HCT116 (cell line): ENCODE measurements at regions not wholly inside any gene's neighbourhood (a gene's known extent, or its start where the extent isn't known, plus 50 kb on each side); places are given as distances from the start of the nearest gene placed in this dataset.

Experiments
- ATAC-seq: fragments of 200-7000 bp; cut with Tn5 transposase; 2 replicates; pipeline ENCODE4 v1.9.1; 2020; ENCODE audit warnings: mild to moderate bottlenecking, moderate library complexity
- BruUV-seq: library from RNA; stranded (reverse); fragments of 400-500 nt; replicated peaks from 2 replicates; lab custom pipeline; 2021; lab: Mats Ljungman, UMichigan
- CTCF ChIA-PET: fragments of 300-600 bp; sonication (Branson Sonifier 250); formaldehyde crosslinking; loops from one replicate; lab custom pipeline; 2021; ENCODE audit warnings: antibody characterized with exemption; lab: Charles Lee
- POLR2A ChIA-PET: fragments of 300-600, 350-600 bp; sonication (Branson Sonifier 250); formaldehyde crosslinking; loops from one replicate; lab custom pipeline; 2021; ENCODE audit warnings: antibody characterized with exemption; lab: Charles Lee
- RAD21 ChIA-PET, 2 experiments: fragments of 300-600 bp; sonication (Branson Sonifier 250); formaldehyde crosslinking; loops; one replicate each; lab custom pipeline; 2023; ENCODE audit warnings: low total read pairs in 2 of 2; ENCODE audit not compliant: uncharacterized antibody in 2 of 2, unreplicated experiment in 2 of 2, low non-redundant PET in 1 of 2; lab: Charles Lee
- DNase-seq: peaks from one replicate; pipeline ENCODE4 v3.0.0-alpha.2; 2010; ENCODE audit warnings: low read depth, low spot score
- H2AFZ ChIP-seq: fragments of 200-600 bp; shearing (Covaris generic), sonication (generic); 2 replicates; pipeline ENCODE4 v1.6.1; 2017; ENCODE audit warnings: low read depth, mixed run types, mixed read lengths, antibody characterized with exemption, low read length; ENCODE audit not compliant: poor library complexity, severe bottlenecking
- H3K27ac ChIP-seq: 2 replicates; pipeline ENCODE4 v1.5.1; 2012; ENCODE audit warnings: low read depth, low read length
- H3K27me3 ChIP-seq: fragments of 200-600 bp; sonication (generic); 2 replicates; pipeline ENCODE4 v1.6.1; 2016; ENCODE audit warnings: mixed run types, low read length, mixed read lengths; ENCODE audit not compliant: insufficient read depth
- H3K36me3 ChIP-seq, 2 experiments: fragments of 200-500 bp in 1 of 2; fragments of 200-600 bp in 1 of 2; sonication (Bioruptor generic) in 1 of 2; sonication (generic) in 1 of 2; 2 replicates each; pipeline versions ENCODE4 v1.5.1 to v1.6.1; 2014 to 2016; ENCODE audit warnings: low read length in 2 of 2, inconsistent platforms in 1 of 2, mixed read lengths in 1 of 2, mixed run types in 1 of 2; ENCODE audit not compliant: insufficient read depth in 2 of 2, control insufficient read depth in 1 of 2
- H3K4me1 ChIP-seq, 2 experiments: fragments of 200-600 bp in 1 of 2; sonication (generic) in 1 of 2; 2 replicates each; pipeline versions ENCODE4 v1.5.1 to v1.6.1; 2012 to 2017; ENCODE audit warnings: low read length in 2 of 2, inconsistent platforms in 1 of 2, mild to moderate bottlenecking in 1 of 2, mixed read lengths in 1 of 2, mixed run types in 1 of 2, moderate library complexity in 1 of 2; ENCODE audit not compliant: insufficient read depth in 2 of 2, control insufficient read depth in 1 of 2
- H3K4me2 ChIP-seq: fragments of 200-600 bp; sonication (generic); 2 replicates; pipeline ENCODE4 v1.6.1; 2017; ENCODE audit warnings: mixed run types, low read length, mixed read lengths
- H3K4me3 ChIP-seq, 2 experiments: fragments of 200-600 bp in 1 of 2; sonication (generic) in 1 of 2; replicated peaks in 1 of 2; 2 replicates each; pipeline ENCODE4 v1.5.1; 2011 to 2016; ENCODE audit warnings: low read length in 2 of 2, control low read depth in 1 of 2, low read depth in 1 of 2, mild to moderate bottlenecking in 1 of 2, mixed read lengths in 1 of 2, mixed run types in 1 of 2
- H3K79me2 ChIP-seq: fragments of 200-600 bp; sonication (generic); 2 replicates; pipeline ENCODE4 v1.6.1; 2017; ENCODE audit warnings: mild to moderate bottlenecking, mixed run types, low read length, moderate library complexity, mixed read lengths; ENCODE audit not compliant: insufficient read depth
- H3K9ac ChIP-seq: fragments of 200-600 bp; sonication (generic); 2 replicates; pipeline ENCODE4 v1.6.1; 2016; ENCODE audit warnings: low read length, mixed read lengths
- H3K9me2 ChIP-seq: fragments of 200-600 bp; sonication (generic), shearing (Covaris generic); 2 replicates; pipeline ENCODE4 v1.6.1; 2017; ENCODE audit warnings: mixed run types, mild to moderate bottlenecking, moderate library complexity; ENCODE audit not compliant: insufficient read depth
- H3K9me3 ChIP-seq, 2 experiments: fragments of 200-500 bp in 1 of 2; fragments of 200-600 bp in 1 of 2; sonication (Bioruptor generic) in 1 of 2; sonication (generic) in 1 of 2; 2 replicates each; pipeline ENCODE4 v1.6.1; 2014 to 2017; ENCODE audit warnings: low read length in 2 of 2, mixed read lengths in 2 of 2, inconsistent platforms in 1 of 2, low read depth in 1 of 2, mild to moderate bottlenecking in 1 of 2, mixed run types in 1 of 2, moderate library complexity in 1 of 2; ENCODE audit not compliant: control insufficient read depth in 1 of 2, insufficient read depth in 1 of 2
- H4K20me1 ChIP-seq: fragments of 200-600 bp; sonication (generic), shearing (Covaris generic); 2 replicates; pipeline ENCODE4 v1.6.1; 2017; ENCODE audit warnings: mixed run types, mild to moderate bottlenecking, moderate library complexity; ENCODE audit not compliant: insufficient read depth
- CBX3 ChIP-seq: IDR thresholded peaks from 2 replicates; pipeline ENCODE4 v1.6.1; 2012; ENCODE audit warnings: low read depth
- ELF1 ChIP-seq: IDR thresholded peaks from 2 replicates; pipeline ENCODE4 v1.6.1; 2012; ENCODE audit warnings: low read depth, borderline replicate concordance
- EZH2 ChIP-seq: fragments of 200-600 bp; sonication (generic); IDR thresholded peaks from 2 replicates; pipeline ENCODE4 v1.6.1; 2017; ENCODE audit warnings: antibody characterized with exemption, mixed run types
- FOSL1 ChIP-seq: IDR thresholded peaks from 2 replicates; pipeline ENCODE4 v1.6.1; 2012; ENCODE audit warnings: low read depth
- MAX ChIP-seq: IDR thresholded peaks from 2 replicates; pipeline ENCODE4 v1.6.1; 2012
- POLR2A ChIP-seq: IDR thresholded peaks from 2 replicates; pipeline ENCODE4 v1.7.0; 2011; ENCODE audit warnings: borderline replicate concordance; ENCODE audit not compliant: insufficient read depth, insufficient read length; ENCODE audit errors: extremely low read depth
- RAD21 ChIP-seq: IDR thresholded peaks from 2 replicates; pipeline ENCODE4 v1.6.1; 2012; ENCODE audit warnings: low read depth, mild to moderate bottlenecking
- SP1 ChIP-seq: IDR thresholded peaks from 2 replicates; pipeline ENCODE4 v1.6.1; 2012; ENCODE audit warnings: low read depth
- YY1 ChIP-seq: IDR thresholded peaks from 2 replicates; pipeline ENCODE4 v1.6.1; 2011; ENCODE audit warnings: low read length, low read depth, moderate library complexity, mild to moderate bottlenecking; ENCODE audit not compliant: insufficient replicate concordance; ENCODE audit errors: extremely low read depth
- ZNF274 ChIP-seq: fragments of 200-500 bp; sonication (Bioruptor generic); IDR thresholded peaks from 2 replicates; pipeline ENCODE4 v1.6.1; 2014; ENCODE audit warnings: mild to moderate bottlenecking, low read depth, low read length, inconsistent platforms
- intact Hi-C: fragments of 100-400 bp; cut with micrococcal nuclease; formaldehyde crosslinking; loops from 2 replicates; pipeline ENCODE4 v1.10.0; 2022

DNA sequence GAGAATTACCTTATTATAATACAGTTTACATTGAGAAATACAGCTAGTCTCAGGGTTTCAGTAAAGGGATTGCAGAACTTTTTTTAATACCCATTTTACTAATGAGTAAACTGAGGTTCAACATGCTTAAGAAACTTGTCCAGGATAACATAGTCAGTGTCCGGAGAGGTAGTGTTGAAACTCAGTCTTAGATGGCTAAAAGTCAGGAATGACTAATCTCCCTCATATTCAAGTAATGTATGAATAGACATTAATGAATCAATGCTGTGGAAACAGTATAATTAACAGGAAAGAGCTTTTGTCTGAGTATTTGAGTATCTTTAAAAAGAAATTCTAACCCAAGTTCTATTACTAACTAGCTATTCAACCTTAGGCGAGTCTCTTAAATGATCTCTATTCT is 397.6 kb downstream of the PLA2G4A start:
- Histone ChIP-seq H3K9me2 (no peaks in the 10 kb centered on the region), H3K4me1 (no peaks in the 10 kb centered on the region), H3K9me3 (no peaks in the 10 kb centered on the region), H3K27me3 (no peaks in the 10 kb centered on the region), H3K4me3 (no peak overlapping the region), H3K4me2 (no peak overlapping the region), H4K20me1 (no peaks in the 10 kb centered on the region), H3K79me2 (no peaks in the 10 kb centered on the region), H3K9ac (no peak overlapping the region), H3K27ac (no peak overlapping the region), H2AFZ (no peak overlapping the region), H3K36me3 (no peaks in the 10 kb centered on the region)
- ChIA-PET POLR2A (no interaction called here), CTCF (no interaction called here), RAD21 (no interaction called here)
- DNase-seq (no peak), ATAC-seq (no peak)
- TF ChIP-seq RAD21 (no peak), FOSL1 (no peak), EZH2 (no peak), YY1 (no peak), ELF1 (no peak), ZNF274 (no peak), POLR2A (no peak), SP1 (no peak), MAX (no peak), CBX3 (no peak)
- BruUV-seq = no TSS peak
- intact Hi-C loops = no loop called here

DNA sequence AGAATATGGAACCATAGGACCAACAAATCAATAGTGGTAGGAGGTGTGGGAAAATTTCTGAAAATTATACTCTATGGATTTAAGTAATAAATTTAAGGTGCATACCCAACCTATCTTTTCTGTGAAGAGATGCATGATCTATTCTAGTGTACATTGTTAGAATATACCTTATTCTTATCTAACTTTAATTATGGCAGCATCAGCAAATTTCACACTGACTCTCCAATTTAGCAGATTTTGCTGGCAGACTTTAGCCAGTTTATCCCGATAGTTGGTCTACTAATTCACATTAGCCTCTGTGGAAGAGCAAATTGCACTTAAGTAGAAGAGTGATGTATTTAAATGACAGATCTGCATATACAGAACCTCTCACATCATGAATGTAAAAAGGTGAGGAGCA is 400.0 kb downstream of the PLA2G4A start:
- BruUV-seq = no TSS peak
- ChIA-PET CTCF (no interaction called here), RAD21 (no interaction called here), POLR2A (no interaction called here)
- H3K27me3 ChIP-seq = no peaks in the 10 kb centered on the region
- H3K9me2 ChIP-seq = no peaks in the 10 kb centered on the region; the same call in 1 of the 2 replicates
- ATAC-seq = no peak
- no peaks in the 10 kb centered on the region for H3K79me2 ChIP-seq
- H3K9ac ChIP-seq = no peak overlapping the region
- H3K4me1 ChIP-seq = no peaks in the 10 kb centered on the region
- no peak overlapping the region for H3K4me2 ChIP-seq
- no peak overlapping the region for H3K4me3 ChIP-seq
- no peaks in the 10 kb centered on the region for H3K9me3 ChIP-seq
- H2AFZ ChIP-seq = no peak overlapping the region
- no peak for TF ChIP-seq YY1
- intact Hi-C loops = no loop called here
- H4K20me1 ChIP-seq = no peaks in the 10 kb centered on the region
- H3K27ac ChIP-seq = no peak overlapping the region
- no peak for DNase-seq
- H3K36me3 ChIP-seq = no peaks in the 10 kb centered on the region
